ENCODE measurements at regions not wholly inside any gene's neighbourhood (a gene's known extent, or its start where the extent isn't known, plus 50 kb on each side); places are given as distances from the start of the nearest gene placed in this dataset.
A peak's percentile ranks its signal among the peaks of the same experiment; 100 is the strongest.
"Not testable (repeated sequence)": the region's sequence is repeated elsewhere in the genome, so short reads cannot be mapped to it uniquely, and the experiment has no call there.

DNA sequence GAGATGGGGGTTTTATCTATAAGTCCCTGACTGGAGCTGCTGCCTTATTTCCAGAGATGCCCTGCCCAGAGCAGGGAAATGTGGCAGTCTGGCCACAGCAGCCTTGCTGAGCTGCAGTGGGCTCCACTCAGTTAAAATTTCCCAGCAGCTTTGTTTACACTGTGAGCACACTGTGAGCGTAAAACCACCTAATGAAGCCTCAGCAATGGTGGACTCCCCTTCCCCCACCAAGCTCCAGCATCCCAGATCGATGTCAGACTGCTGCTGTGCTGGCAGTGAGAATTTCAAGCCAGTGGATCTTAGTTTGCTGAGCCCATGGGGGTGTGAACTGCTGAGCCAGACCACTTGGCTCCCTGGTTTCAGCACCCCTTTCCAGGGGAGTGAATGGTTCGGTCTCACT, 208.7 kb upstream of the RAI14 start:
- DNase-seq (ENCODE audit: low read depth) = no peak

DNA sequence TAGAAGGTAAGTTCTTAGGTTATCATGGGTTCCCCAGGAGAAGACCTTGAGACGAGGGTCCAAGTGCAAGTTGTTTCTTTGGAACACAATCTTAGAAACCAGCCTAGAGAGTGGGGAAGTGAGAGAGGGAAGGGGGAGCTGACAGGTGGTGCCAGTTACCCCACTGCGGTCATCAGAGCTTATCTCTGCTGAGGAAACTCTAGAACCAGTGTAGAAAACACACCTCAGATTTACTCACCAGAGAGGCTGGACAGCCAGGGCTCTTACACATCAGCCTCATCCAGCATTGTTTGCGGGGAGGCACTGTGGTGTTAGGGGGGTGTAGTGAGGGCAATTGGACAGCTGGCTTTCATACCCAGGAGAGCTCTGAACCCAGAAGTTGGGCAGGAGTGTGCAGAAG, 206.5 kb upstream of the RAI14 start:
- DNase-seq (ENCODE audit: low read depth) = no peak

DNA sequence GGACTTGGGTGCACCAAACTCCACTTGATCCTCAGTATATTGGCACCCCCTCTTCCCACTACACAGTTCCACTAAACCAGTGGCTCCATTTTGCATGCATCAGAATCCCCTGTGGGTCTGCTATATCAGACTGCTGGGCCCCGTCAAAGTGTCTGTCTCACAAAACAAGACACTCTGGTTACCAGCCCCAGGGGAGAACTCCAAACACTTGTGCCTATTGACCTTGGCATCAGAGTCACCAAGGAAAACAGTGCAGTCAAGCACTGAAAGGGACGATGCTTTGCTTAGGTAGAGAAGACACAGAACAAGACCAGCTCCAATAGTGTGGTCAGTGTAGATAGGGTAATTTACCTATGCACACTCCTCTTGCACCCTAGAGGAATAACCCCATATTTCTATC, 205.8 kb upstream of the RAI14 start:
- DNase-seq (ENCODE audit: low read depth) = no peak

DNA sequence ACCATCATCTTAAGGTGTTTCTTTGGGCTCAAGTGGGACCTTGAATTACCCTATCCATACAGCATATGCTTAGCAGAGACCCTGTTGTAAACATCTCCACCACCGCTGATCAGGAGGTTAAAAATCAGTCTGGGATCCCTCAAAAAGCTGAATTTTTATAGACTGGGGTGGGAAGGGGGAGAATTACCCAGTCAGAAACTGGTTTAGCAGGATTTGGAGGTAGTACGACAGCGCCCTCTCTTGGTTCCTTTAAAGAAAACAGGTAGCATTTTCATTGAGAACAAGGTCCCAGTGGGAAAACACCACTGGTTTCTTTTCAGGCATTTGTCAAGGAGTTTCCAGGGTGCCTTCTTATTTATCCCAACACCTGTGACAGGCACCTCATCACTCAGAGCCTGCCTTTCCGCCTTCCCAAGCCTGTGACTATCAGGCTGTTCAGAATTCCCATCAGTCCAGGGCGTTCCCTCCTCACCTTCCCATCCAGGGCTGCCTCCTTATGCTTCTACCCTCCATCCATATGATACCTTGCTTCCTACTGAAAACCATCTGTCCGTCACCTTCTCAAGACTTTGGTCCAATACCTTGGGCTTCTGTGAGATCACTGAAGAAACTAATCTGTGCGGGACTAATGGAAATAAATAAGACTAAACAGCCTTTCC, 203.8 kb upstream of the RAI14 start:
- no peak for DNase-seq (ENCODE audit: low read depth)

DNA sequence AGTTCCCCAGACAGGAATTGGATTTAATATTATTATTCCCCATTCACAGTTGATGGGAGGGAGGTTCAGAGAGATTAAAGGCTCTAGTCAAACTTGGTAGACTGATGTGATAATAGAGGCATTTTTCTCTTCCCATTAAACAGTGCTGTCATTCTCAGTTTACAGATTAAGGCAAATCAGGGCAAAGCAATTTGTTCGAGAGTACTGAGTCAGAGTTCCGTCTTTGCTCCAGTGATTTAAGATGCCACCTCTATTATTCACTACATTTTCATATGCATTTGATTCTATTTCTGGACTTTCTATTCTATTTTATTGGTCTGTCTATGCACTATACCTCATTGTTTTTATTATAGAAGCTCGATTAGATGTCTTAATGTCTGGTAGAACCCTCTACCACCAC, 201.0 kb upstream of the RAI14 start:
- no peak for DNase-seq (ENCODE audit: low read depth)

DNA sequence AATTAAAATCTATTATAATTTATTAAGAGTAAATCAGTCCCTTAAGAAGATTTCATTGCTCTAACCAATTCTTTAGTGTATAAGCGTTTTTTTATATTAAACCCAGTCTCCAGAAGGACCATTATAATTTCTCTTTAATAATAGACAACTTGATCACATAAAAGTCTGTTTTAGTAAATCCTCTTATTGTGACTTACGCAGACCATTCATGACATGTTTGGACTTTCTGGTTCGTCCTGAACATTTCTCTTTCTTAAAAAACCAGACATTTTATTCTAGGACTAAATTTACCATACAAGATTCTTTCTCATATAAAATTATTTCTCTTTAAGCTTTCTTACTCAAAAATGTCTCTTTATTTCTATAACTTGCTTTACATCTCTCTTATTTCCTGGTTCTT, 196.2 kb upstream of the RAI14 start:
- no peak for DNase-seq (ENCODE audit: low read depth)

DNA sequence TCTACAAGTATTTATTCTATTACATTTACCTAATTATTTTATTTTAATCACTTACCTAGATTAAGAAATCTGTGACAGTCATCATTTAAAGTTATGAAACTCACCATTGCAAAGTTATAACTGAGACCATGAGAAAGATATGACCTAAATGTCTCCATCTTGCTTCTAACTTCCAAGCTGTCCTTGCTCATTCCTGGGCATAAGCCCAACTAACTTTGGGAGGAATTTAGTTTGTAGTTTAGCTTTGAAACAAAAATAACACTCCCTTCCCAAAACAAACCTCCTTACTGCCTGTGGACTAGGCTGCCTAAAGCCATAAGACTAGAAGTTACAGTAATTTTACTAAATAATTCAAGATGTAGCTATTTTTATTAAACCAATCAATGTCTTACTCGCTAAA, 195.6 kb upstream of the RAI14 start:
- no peak for DNase-seq (ENCODE audit: low read depth)

DNA sequence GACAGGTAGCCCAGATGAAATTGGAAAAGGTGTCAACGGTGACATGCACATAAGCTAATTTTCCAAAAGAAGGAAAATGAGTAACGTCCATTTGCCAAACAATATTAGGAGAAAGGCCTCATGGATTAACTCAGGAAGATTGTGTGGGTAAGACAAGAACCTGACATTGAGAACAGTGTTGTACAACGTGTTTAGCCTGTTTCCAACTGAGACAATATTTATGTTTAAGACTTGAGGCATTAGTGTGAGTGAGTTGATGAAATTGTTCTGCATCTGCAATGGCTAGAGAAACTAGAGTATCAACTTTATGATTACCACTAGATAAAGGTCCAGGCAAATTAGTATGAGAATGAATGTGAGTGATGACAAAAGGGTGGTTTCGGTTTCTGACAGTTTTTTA, 191.3 kb upstream of the RAI14 start:
- no peak for DNase-seq (ENCODE audit: low read depth)

DNA sequence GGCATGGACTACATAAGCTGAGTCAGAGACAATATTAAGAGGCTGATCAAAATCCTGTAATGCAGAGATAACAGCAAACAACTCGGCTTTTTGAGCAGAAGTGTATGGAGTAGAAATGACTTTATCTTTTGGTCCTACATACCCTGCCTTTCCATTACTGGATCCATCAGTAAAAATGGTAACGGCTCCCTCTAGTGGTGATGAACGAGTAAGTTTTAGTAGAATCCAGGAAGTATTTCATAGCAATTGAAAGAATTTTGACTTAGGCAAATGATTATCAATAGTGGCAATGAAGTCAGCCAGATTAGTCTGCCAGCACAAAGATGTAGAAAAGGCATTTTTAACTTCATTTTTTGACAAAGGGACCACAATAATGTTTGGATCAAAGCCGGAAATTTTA, 190.8 kb upstream of the RAI14 start:
- DNase-seq (ENCODE audit: low read depth) = not testable (repeated sequence)

DNA sequence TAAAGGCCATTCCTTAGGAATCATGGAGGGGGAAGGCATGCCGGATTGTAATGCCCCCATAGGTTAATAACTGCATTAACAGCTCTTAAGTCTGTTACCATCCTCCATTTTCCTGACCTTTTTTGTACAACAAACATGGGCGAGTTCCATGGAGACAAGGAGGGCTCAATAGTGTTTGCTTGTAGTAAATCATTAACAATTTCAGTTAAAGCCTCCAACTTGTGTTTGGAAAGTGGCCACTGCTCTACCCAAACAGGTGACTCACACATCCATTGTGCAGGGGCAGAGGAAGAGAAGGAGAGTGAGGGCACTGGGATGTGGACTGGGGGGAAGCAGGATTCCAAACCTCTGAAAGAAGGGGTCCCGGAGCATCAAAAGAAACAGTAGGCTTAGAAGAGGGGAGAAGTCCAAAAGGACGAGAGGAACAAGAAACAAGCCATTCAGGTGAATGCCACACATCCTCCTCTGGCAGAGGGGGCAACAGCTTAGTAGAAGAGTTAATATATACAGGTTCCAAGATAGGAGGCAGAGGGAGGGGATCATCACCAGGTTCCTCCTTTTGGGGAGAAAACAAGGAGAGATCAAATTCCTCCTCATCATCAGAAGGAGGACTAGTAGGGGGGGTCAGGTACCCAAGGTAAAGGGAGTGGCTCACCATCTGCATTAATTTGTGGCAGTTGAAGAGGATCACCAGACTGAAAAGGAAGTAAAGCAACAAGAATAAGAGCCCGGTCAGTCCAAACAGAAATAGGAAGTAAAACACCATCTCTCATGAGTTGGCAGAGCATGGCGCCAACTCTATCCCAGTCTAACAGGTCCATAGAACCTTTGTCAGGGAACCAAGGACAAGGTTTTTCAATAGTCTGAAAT, 189.4 kb upstream of the RAI14 start:
- DNase-seq (ENCODE audit: low read depth) = not testable (repeated sequence)

DNA sequence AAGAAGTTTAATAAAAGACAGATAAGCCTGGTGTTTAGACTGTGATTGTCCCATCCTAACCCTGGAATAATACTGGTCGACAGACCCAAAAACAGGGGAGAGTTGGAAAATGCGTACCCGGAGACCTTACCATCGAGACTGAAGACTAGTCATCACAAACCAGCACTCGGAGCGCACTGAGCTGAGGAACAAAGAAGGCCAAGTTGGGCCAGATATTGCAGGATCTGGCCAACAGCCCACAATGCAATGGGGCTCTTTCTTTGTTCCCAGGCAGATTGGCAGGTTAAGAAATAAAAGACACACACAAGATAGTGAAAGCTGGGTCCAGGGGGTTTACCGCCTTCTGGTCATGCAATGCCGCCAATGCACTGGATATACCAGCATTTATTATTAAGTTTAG, 188.7 kb upstream of the RAI14 start:
- no peak for DNase-seq (ENCODE audit: low read depth)

DNA sequence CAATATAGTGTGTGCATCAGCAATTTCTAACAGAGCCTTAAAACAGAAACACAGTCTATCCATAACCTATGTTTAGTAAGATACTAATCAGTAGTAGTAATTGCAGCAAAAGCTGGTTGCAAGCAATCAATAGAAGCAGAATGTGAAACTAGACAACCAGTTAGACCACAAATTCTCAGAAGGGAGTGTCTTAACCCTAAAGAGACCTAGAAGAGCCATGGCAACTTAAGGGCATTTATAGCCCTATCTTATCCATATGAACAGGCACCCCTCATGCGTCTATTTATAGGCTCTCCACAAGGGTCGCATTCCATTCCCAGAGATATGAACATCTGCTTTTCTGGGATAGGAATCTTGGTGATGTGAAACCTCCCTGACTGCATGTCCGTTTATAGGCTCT, 188.1 kb upstream of the RAI14 start:
- not testable (repeated sequence) for DNase-seq (ENCODE audit: low read depth)

DNA sequence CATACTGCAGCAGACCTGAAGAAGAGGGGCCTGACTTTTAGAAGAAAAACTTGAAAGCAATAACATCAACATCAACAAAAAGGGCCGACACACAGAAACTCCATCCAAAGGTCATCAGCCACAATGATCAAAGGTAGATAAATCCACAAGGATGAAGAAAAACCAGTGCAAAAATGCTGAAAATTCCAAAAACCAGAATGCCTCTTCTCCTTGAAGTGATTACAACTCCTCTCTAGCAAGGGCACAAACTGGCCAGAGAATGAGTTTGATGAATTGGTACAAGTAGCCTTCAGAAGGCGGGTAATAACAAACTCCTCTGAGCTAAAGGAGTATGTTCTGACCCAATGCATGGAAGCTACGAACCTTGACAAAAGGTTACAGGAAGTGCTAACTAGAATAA, 186.2 kb upstream of the RAI14 start:
- no peak for DNase-seq (ENCODE audit: low read depth)

DNA sequence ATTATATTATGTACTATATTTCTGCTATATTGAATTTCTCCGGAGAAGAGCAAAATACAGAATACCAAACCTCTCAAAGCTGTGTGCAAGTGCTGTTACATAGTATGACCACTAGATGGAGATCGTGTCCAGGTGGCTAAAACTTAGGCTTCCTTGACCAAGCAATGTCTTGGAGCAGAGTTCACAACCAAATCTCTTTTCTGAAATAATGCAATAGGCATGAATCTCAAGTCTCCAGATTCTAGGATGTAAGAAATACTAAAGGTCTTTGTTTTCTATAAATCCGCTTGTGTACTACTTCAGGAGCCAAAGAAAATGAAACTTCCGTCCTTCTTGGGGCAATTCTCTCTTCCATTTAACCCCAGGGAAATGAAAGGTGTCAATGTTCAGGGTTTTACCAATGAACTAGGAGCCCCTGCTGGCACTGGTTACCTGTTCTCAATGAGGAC, 181.5 kb upstream of the RAI14 start:
- DNase-seq (ENCODE audit: low read depth) = peak; percentile 40

DNA sequence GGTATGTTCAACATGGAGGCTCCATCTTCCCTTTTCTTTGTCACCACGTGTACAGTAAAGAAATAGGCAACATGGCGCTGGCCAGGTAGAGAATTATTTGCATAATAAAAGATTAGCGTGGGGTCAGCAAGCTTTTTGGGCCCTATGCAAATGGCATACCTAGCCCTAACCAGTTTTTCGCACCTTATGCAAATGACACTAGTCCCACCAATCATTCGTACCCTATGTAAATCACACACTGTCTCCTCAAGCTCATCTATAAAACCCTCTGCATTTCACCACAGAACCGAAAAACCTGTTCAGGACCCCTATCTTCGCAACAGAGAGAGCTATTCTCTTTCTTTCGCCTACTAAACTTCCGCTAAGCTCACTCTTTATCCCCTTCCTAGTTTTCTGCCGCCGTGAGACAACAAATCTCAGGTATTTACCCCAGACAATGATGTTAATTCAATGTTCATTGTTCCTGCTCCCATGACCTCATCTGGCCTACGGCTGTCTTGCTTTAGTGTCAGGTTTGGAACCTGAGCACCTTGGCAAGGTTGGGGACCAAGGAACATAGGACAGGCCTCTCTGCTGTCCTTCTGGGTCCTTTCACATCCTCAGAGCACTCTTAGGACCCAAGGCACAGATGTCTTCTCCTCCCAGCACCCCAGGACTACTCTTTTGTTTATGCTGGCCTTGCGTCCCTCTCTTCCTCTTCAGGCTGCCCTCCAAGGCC, 180.7 kb upstream of the RAI14 start:
- DNase-seq (ENCODE audit: low read depth) = no peak

DNA sequence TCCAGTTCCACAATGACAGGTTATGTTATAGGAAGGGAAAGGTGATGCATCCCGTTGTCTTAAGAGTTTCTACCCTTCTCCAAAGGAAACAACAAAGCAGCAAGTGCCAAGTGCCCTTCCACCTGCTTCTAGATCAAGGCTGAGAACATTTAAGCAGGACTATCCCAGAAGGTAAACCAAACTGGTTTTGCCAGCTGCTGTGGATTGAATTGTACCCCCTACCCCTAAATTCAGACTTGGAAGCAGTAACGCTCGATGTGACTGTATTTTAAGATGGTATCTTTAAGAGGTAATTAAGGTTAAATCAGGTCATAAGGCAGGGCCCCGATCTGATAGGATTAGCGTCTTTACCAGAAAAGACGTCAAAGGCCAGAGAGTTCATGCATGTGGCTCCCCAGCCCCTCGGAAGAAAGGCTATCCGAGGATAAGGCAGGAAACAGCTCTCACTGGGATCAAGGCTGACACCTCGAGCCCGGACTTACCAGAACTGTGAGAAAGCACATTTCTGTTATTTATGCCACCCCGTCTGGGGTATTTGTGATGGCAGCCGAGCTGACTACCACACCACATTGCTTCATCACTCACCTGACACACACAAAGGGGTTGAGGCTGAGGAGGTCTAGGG, 179.1 kb upstream of the RAI14 start:
- DNase-seq (ENCODE audit: low read depth) = no peak

DNA sequence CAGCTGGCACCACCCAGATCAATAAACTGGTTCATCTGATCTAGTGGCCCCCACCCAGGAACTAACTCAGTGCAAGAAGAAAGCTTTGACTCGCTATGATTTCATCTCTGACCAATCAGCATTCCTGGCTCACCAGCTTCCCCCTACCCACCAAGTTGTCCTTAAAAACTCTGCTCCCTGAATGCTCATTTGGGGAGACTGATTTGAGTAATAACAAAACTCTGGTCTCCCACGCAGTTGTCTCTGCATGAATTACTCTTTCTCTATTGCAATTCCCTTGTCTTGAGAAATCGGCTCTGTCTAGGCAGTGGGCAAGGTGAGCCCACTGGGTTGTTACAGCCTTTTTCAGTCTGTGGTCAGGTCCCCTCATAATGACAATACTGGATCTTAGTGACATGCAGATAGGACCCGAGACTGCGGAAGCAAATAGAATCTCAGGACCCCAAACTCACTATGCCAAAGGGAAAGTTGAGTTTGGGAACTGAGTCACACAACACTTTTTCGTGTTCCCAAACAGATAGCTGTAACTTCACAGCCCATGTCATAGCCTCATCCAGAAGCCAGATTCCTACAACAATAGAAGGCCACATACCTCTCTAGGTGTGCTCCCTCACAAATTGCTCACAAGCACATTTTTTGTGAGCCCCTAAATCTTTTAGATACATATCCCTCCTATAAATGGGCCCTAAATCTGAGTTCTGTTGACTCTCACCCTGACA, 175.2 kb upstream of the RAI14 start:
- no peak for DNase-seq (ENCODE audit: low read depth)

DNA sequence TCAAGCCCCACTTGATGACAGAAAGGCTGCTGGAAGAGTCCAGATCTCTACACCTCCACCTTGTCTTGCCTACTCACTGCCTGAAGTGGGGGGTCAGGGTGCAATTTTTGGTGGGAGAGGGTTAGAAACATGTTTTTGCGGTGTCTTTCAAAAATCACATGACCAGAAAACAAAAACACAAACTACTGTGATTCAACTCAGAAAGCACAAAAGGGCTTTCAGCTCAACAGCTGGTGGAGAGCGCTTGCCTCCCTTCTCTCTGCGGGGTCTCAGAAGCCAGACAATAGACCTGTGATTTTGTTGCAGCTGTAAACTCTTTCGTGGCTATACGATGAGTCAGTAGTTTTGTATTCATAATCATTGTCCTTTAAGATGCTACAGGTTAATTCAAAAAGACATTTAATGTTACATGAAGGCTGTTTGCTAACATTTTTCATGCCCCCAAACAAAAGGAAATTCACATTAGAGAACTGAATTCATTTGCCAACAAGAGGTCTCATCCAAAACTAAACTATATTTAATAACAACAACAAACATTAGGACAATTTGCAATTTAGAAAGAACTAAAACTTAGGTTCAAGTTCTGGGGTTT, 172.6 kb upstream of the RAI14 start:
- no peak for DNase-seq (ENCODE audit: low read depth)

DNA sequence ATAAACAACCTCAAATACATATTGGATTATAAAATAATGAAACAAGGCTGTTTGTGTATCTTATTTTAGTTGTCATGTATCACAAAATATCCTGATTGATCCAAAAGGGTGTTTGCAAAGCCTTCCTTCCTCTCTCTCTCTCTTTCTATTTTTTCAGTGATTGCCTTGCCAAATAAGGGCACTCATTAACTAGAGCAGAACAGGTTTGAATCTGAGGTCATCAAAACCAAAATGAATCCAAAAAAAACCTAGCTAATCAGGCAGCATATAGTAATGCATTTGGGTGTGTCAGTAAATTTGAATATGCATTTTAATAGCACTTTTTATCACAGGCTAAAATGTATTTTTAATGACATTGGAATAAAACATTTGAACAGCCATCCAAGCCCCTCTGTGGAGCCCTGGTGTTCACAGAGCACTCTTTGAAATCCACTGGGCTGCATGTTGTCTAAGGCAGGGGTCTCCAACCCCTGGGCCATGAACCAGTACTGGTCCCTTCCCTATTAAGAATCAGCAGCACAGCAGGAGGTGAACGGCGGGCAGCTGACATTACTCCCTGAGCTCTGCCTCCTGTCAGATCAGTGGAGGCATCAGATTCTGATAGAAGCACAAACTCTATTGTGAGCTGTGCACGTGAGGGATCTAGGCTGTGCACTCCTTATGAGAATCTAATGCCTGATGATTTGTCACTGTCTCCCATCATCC, 171.8 kb upstream of the RAI14 start:
- no peak for DNase-seq (ENCODE audit: low read depth)

DNA sequence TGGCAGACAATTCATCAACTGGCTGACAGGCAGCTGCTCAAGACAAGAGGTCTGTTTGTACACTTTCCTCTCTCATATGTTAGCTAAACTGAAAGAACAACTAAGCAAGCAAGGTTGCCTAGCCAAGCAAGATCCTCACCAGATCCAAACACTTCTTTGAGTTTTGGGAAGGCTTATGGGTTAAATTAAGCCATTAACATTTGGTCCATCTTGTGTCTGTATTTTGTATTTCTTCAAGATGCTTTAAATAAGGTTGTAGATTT, 170.4 kb upstream of the RAI14 start:
- DNase-seq (ENCODE audit: low read depth) = no peak
